SK-N-SH (cell line): ENCODE measurements at regions not wholly inside any gene's neighbourhood (a gene's known extent, or its start where the extent isn't known, plus 50 kb on each side); places are given as distances from the start of the nearest gene placed in this dataset.

Source experiments
- CTCF ChIP-seq: fragments of 200-600 bp; sonication (generic); IDR thresholded peaks from 2 replicates; pipeline ENCODE4 v1.6.1; 2017; ENCODE audit warnings: antibody characterized with exemption, mild to moderate bottlenecking, moderate library complexity
- ELF1 ChIP-seq: IDR thresholded peaks from 2 replicates; pipeline ENCODE4 v1.4.0; 2012
- EP300 ChIP-seq, 2 experiments: IDR thresholded peaks; 2 replicates each; pipeline versions ENCODE4 v1.4.0 to v1.6.1; 2012; ENCODE audit warnings: borderline replicate concordance in 1 of 2, low read depth in 1 of 2, low read length in 1 of 2
- MXI1 ChIP-seq: IDR thresholded peaks from 2 replicates; pipeline ENCODE4 v1.6.1; 2012; ENCODE audit warnings: mild to moderate bottlenecking, low read depth, low read length, improper control_type of control experiment
- SIN3A ChIP-seq: IDR thresholded peaks from 2 replicates; pipeline ENCODE4 v1.6.1; 2012; ENCODE audit warnings: low read depth, mild to moderate bottlenecking, low read length, moderate library complexity, borderline replicate concordance
- YY1 ChIP-seq: IDR thresholded peaks from 2 replicates; pipeline ENCODE4 v1.4.0; 2012; ENCODE audit warnings: low read depth, mild to moderate bottlenecking
- TF ChIP-seq, protein P1 (sequence below): IDR thresholded peaks from 2 replicates; pipeline ENCODE4 v1.4.0; 2012; ENCODE audit warnings: low read depth

DNA sequence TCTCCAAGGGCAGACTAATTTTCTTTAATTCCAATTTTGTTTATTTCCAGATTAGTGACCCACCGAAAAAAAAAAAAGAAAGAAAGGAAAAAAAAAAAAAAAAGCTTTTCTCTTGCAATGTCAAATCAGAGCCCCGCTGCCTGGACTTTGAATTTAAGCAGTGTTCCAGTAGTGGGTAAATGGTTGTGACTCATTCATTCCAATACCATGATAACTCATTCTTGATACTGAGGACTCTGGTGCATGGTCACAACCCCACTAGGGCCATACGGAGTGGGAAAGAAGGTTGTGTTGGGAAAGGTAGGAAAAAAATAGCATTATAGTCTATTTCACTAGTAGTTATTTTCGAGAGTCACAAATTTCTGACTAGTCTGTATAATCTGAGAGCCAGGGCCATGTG lies 59.1 kb upstream of the COL8A1 start:
- no peak for TF ChIP-seq CTCF
- TF ChIP-seq SIN3A = no peak
- TF ChIP-seq YY1 = no peak
- TF ChIP-seq ELF1 = no peak
- TF ChIP-seq, protein P1, sequence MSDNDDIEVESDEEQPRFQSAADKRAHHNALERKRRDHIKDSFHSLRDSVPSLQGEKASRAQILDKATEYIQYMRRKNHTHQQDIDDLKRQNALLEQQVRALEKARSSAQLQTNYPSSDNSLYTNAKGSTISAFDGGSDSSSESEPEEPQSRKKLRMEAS = no peak
- no peak for TF ChIP-seq MXI1
- TF ChIP-seq EP300 (IDR thresholded peaks at IDR 0.05; ENCODE audit: borderline replicate concordance in 1 of 2, low read depth in 1 of 2, low read length in 1 of 2) = peak in 1 of 2 experiments; percentile 12; a peak in 1 of 4 replicates
